ENCODE measurements at regions not wholly inside any gene's neighbourhood (a gene's known extent, or its start where the extent isn't known, plus 50 kb on each side); places are given as distances from the start of the nearest gene placed in this dataset.

DNA sequence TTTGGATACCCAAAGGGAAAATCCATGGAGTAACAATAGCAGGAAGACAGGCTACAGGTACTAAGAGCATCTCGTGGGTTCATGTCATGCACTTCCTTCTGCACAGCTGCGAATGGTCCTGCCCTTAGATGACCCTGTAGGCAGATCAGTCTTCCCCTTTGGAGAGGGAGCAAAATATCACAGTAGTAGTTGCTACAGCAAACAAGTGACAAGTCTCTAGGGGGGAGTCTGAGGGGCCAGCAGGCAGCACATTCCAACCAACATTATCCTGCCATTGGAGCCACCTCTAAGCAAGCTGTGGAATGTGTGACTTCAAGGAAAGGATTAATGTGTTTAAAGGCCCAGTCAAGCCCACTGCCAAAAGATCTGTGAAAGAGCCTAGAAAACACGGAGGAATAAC lies 273.2 kb upstream of the PARD3B start:
- no peak for DNase-seq (ENCODE audit: low read depth in 2 of 2)

DNA sequence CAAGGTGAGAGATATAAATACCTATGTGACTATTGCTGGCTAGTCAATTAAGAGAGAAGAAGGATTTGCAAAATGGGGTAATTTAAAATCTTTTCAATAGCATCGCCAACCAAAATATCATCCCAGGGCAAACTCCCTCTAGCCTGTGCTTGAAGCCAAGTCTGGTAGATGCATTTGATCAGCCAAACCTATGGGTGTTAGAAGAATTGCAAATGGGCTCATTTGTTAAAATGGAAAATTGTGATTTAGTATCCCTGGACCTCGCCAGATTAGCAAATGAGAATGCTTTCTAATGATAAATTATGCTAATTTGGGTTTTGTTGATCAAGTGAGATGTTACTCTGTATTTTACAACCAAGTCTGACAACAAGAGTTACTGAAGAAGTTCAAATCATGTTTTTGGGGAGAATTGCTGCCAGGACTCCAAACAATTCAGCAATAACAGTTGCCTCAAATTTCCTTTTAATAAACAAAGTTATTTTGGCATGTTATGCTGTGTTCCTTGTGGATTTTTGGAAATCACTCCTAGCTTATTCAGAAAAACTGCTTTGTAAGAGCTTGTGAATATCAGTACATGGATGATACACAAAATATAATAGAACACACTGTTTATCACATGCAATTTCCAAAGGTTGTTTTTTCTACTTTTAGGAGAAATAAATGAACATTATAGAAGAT lies 272.5 kb upstream of the PARD3B start:
- DNase-seq (ENCODE audit: low read depth in 2 of 2), result no peak

DNA sequence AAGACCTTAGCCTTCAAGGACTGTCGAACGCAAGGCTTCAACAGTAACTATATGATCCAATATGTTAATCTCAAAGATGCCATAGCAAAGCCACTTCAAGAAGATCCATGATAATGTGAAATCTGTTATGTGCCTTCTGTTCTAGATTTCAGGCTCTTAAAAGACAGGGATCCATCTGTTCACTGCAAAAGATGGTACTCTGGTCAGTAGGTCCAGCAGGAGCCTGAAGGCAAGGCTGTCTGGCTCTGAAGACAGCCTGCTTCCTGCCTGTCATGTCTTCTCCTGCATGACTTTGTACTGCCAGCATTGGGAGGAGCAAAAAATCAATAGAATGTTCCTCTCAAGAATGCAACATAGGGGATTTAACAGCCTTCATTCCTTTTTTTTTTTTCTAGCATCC lies 270.8 kb upstream of the PARD3B start:
- no peak for DNase-seq (ENCODE audit: low read depth in 2 of 2)

DNA sequence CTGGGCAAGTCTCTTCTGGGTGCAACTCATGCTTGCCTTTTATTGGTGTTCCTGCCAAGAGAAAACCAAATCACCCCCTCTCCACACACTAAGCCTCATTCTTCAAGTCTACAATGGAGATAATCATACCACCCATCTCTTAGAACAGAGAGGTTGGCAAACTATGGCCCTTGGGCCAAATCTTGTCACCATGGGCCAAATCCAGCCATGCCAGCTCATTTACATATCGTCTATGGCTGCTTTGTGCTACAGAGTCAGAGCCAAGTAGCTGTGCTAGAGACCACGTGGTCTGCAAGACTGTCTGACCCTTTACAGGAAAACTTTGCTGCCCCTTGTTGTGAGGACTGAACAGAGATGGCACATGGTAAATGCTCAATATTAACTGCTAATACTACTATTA lies 270.3 kb upstream of the PARD3B start:
- DNase-seq (ENCODE audit: low read depth in 2 of 2), result no peak

DNA sequence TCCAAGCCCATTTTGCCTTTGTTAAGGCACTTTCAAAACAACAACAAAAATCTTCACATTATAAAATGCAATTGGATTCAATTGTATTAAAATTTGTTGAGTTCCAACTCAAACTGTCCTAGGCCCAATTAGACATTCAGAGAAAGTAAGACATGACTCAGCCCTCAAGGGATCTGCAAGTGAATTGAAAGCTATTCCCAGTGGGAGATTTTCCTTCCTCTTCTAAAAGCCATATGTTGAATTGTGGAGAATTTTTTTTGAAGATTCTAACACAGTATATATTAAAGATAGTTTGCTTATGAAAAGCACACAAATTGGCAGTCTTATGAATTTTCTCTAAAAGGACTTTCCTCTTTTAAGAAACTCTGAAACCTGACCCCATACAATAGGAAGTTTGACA lies 268.0 kb upstream of the PARD3B start:
- DNase-seq (ENCODE audit: low read depth in 2 of 2), result no peak

DNA sequence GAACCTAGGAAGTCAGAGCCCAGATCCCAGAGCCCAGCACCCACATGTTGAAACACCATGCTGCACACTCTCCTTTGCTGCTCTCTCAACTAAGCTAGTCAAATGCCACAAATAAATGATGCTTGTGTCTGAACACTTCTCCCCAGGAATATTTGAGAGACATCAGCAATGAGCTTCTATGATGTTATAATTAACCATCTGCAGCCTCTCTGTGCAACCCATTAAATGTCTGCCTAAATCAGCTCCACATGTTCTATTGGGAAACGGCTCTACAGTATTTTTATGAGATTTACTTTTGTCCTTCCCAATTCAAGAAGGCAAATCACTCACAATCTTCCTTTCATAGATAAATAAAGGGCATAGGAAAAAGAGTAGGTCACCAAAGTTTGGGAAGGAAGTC lies 266.8 kb upstream of the PARD3B start:
- no peak for DNase-seq (ENCODE audit: low read depth in 2 of 2)

DNA sequence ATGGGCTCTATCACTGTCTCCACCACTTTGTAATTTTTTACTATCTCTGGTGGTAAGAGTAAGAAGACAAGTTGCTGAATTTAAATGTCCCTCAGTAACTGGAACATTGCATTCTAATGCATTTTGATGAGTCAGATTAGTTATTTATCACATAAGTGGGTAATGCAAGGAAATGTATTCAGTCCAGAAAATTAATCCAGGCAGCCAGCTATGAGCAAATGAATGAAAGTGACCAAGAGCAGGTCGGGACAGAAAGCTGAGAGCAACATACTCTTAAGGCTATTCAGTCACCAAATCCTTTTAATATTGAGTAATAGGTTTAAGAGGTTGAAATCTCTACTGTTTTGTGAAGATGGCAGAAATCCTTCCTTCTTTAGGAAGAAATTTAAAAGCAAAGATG lies 265.5 kb upstream of the PARD3B start:
- no peak for DNase-seq (ENCODE audit: low read depth in 2 of 2)

DNA sequence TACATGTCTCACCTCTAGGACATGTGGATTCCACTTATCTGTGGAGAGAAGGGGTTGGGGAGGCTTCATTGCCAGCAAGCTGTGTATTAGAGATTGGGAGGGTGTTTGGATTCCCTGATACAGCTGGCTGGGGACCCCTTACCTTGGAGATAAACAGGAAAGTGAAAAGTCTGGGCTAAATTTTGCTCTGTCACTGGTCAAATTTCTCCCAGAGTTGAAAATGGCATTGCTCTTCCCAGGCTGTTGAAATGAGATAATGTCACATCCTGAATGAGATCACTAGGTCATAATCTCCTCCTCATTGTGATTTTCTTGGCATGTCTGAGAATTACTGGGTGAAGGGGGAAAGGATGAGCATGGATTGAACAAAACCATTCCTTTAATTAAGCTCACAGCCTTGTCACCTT lies 265.0 kb upstream of the PARD3B start:
- DNase-seq (ENCODE audit: low read depth in 2 of 2), result no peak

DNA sequence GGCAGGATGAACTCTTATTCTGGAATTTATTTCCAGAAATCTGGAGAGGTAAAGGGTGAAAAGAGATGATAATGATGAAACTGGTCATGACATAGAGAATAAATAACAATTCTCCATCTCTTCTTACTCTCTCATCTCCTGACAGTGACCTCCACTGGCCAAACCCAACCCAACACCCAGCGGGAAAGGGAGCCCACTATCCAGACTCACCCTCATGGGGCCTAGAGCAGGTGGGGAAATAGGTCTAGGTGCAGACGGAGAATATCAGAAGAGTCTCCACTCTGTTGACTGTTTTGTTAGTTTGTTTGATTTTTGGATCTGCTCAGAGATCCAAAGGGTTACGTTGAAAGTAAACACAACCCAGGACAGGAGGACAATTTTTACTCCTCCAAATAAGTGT lies 263.2 kb upstream of the PARD3B start:
- DNase-seq (ENCODE audit: low read depth in 2 of 2), result no peak

DNA sequence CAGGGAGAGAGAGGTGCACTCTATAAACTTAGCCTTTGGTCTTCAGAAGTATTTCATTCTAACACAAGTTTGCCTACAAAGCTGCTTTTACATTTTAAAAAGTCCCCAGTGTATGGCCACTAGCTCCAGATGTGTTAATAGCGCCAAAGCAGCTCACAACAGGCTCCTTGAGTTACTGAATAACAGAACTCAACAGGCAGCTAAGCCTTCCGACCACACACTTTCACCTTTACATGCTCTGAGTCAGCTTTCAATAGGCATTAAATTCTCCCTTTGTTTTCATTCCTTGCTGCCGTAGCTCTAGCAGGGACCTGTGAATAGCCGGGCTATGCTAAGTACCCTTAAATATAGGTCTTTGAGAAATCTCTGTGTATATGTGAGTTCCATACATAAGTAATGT lies 262.8 kb upstream of the PARD3B start:
- DNase-seq (ENCODE audit: low read depth in 2 of 2), result no peak

DNA sequence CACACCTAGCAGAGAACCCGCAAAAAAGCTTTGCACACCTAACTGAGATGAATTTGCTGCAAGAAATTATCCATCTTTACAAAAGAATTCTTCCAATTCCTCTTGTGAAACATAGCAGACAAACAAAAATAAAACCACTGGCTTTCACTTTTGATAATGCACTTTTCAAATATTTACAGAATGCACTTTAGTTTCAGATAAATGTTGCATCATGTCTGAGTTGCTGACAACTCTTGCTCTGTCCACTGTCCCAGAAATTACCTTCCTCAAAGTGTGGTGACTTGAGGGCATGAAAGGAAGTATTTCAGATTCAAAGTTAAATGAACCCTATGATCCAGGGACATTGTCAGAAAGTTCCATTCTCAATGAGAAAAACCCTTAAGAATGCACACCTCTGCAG lies 256.2 kb upstream of the PARD3B start:
- DNase-seq (ENCODE audit: low read depth in 2 of 2), result no peak

DNA sequence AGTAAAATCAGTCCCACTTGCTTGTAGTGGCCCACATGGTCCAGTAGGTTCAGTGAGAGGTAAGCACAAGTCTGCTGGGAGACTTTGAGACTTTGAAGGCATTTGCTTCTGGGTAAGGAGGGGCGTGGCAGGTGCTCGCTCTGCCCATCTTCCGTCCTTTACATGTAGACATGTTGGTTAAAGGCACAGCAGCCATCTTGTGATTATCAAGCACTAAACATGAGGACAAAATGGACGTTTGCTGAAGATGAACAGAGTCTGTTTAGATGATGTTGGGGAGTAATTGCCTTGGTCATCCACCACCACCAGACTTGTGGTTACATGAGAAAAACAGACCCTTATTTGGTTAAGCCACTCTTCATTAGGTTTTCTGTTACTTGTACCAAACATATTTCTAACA lies 252.8 kb upstream of the PARD3B start:
- no peak for DNase-seq (ENCODE audit: low read depth in 2 of 2)

DNA sequence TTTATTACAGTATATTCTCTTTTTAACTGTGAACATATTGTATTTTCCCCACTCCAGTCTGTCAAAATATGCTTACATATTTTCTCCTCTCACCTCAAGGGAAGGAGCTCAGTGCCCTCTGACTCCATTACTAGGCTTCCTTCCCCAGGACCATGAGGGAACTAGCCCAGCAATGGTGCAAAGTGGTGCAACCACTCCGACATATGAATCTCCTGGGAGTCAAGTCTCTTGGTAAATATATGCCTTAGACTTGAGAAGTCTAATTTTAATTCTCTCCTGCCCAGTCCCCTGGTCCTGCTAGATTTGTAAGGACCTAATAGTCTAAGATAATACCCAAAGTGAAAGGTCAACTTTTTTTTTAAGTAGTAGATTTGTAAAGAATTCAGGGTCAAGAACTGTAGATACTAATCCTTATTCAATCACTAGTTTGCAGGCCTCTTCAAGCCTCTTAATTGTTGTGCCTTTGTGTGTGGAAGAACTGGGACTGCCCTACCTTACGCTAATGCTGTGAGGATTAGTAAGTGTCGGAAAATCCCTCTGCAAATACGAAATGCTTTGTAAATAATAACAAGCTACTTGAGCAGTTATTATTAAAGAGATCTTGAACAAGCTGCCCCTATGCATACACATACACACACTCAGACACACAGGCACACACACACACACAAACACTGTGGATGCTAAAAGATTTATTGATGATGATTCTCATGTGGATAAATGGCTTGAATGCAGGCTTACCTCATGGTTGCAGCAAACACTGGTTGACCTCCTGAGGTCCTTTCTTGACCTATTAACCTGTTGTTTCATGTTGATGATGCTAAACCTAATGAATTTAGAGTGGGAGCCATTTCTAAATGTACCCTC lies 251.2 kb upstream of the PARD3B start:
- no peak for DNase-seq (ENCODE audit: low read depth in 2 of 2)

DNA sequence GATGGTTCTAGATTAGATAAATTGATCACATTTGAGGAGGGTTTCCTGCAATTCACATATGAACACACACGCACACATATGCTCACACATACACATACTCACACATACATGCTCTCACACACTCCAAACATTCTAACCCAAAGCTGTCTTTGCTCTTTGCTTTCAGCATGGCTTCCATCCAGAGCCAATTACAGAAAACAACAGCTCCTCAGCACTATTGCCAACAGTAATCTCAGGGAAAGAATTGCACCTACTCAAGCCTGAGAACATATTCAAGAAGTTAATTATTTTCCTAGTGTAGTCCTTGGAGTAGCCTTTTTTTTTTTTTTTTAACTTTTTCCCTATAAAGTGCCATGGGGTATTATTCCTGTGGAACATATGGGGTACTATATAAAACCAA lies 246.9 kb upstream of the PARD3B start:
- no peak for DNase-seq (ENCODE audit: low read depth in 2 of 2)

DNA sequence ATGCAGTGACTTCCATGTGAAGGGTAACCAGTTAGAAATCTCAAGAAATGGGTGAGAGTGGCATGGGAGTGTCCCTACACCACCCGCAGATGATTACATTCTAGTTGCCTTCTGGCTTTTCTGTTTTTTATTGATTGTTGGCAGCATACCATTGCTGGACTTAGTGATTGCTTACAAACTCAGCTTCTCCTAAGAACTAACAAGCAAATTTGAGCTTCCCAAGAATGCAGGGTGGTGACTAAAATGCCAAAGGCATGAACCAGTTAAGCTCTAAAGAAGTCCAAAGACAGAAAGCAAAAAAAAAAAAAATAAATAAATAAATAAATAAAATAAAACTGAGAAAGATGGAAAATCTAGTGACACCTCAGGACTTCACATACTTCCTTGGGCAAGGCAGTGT lies 245.5 kb upstream of the PARD3B start:
- DNase-seq (ENCODE audit: low read depth in 2 of 2), result no peak

DNA sequence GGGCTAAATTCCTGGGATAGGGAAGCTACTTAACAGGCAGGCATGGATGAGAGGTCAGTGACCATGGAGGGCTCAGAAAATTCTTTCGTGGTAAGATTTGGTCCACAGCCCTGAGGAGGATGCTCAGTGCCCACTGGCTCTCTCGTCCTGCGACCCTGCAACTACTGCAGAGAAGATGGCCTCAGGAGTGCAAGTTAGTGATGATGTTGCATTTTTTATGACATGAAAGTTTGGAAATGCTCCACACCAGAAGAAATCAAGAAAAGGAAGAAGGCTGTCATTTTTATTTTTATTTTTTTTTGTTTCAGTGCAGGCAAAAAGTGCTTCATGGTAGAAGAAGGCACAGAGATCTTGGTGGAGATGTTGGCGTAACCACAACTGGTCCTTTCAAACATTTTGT lies 238.6 kb upstream of the PARD3B start:
- no peak for DNase-seq (ENCODE audit: low read depth in 2 of 2)

DNA sequence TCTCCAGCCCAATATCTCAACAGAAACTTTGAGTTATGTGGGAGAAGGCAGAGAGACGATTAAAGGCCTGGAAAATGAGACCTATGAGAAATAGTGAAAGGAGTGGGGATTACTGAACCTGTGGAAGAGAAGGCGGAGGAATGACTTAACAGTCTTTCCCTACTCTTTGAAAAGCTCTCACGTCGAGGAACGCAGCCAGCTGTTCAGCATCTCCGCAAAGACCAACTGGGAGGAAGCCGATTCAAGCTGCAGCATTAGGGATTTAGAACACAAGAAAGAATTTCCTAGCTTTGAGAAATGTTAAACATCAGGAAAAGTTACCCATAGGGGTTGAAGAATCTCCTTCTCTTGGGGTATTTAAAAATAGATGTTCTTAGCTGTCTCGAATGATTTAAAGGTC lies 233.2 kb upstream of the PARD3B start:
- DNase-seq (ENCODE audit: low read depth in 2 of 2), result no peak

DNA sequence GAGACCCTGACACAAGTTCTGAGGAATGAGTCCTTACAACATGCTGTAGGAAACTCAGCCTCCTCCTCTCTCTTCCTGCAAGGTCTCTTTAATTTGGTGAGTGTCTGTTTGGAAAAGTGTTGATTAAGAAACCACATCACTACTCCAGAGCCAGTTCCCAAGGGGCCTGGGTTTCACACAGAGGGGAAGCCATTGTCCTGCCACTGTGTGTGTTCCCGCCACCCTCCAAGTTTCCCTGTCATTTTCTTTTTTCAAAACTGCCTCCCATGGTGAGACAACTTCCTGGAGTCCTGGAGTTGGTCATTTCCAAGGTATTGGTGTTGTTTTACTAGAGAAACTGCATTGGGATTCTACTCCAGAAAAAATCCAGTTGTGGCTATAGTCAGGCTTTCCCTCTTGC lies 232.0 kb upstream of the PARD3B start:
- no peak for DNase-seq (ENCODE audit: low read depth in 2 of 2)

DNA sequence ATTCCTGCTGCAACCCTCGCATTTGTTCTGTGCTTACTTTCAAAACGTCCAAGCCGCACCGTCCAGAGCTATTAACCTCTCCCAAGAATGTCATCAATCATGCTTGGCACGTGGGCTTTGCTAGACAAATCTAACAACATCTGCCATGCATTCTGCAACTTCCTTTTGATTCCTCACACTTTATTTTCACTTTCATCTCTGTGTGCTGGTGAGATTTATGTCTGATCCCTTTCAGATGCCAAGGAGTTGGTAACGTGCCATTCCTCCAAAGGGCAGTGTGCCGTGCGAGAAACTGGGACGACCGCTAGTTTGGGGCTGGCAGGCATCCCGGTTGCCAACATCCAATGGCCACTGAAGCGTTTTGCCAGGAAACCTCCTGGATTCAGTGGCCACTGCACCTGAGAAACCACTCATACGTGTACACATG lies 230.0 kb upstream of the PARD3B start:
- no peak for DNase-seq (ENCODE audit: low read depth in 2 of 2)

DNA sequence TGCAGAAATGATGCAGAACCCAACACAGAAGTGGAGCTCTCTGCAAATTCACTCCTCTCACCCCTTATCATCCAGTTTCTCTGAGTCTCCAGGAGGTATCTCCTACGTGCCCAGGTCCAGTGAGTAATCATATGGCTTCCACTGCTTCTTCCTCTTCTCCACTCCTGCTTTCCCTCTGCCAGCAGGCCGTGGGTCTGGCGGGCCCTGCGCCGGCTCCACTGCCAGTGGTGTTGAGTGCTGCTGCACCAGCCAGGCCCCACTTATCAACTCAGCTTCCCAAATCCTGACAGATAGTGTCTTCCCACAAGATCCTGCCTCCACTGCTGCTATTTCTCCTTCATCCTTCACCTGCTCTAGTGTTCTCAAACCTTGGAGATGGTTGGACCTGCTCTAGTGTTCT lies 227.6 kb upstream of the PARD3B start:
- no peak for DNase-seq (ENCODE audit: low read depth in 2 of 2)

DNA sequence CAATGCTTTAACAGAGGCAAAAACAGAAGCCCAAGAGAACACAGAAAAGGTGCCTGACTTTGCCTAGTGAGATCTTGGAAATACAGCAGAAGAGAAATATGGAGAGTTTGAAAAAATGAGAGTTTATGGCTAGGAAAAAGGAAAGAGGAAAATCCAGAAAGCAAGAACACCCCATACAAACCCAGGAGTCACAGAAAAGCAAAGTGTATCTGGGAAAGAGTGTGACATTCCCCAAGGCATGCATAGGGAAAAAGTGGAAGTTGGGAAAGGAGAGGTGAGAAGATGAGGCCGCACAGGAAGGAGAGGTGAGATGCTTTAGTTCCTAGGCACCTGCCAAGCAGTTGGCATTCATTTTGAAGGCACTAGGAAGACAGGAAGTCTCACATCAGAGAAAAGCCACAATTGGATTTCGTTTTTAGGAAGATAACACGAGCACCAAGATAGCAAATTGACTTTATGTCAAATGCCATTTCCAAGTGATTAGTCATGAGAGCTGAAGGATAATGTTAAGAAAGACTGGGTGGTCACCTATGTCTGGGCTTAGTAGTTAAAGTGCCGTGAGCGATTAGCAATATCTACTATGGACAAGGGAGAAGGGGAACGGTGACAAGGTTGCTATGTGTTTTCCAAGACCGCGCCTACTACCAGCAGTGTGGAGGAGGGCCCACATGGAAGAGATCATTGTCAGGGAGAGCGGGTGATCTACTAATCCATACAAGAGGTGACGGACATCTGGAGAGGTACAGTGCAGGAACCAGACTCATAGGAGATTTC lies 224.1 kb upstream of the PARD3B start:
- no peak for DNase-seq (ENCODE audit: low read depth in 2 of 2)

DNA sequence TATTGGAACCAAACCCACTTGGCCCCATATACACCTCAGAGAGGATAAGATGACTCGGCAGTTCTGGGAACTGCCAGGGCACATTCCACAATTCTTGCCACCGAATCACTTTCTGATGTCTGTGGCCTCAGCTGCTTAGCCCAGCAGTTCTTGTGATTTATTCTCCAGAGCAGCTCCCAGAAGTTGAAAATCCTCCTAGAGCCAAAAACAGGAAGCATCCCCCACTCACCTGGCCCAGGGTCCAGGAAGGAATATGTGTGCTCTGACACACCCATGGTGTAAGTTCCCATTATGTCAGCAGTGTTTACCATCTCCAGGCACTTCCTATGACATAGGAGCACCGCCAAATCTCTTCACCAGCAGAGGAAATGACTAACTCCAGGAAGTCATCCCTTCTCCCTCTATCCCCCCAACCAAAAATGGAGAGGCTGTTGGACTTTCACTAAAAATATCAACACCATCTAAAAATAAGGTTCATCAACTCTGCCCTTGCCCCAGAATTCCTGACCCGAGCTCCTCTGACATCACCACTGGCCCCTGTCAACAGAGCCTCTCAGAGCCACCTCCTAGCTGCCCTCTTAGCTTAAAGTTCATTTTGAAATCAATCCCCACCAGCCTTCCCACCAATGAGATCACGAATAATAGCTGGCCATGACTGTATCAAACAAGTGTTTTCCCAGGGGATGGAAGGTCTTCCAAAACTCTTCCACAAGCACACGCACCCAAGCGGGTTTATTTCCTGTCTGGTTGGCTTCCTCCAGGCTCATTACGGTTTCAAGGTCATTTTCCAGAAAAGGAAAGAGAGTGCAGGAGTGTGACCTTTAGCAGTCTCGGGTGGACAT lies 223.1 kb upstream of the PARD3B start:
- DNase-seq (ENCODE audit: low read depth in 2 of 2), result no peak
